Middle frontal gyrus (tissue), 1 donor: ENCODE measurements at regions not wholly inside any gene's neighbourhood (a gene's known extent, or its start where the extent isn't known, plus 50 kb on each side); places are given as distances from the start of the nearest gene placed in this dataset.
"Not testable (repeated sequence)": the region's sequence is repeated elsewhere in the genome, so short reads cannot be mapped to it uniquely, and the experiment has no call there.

Experiments used
- DNase-seq: peaks from one replicate; pipeline ENCODE4 v3.0.0-alpha.2; 2015; ENCODE audit warnings: low spot score; ENCODE audit errors: extremely low spot score

DNA sequence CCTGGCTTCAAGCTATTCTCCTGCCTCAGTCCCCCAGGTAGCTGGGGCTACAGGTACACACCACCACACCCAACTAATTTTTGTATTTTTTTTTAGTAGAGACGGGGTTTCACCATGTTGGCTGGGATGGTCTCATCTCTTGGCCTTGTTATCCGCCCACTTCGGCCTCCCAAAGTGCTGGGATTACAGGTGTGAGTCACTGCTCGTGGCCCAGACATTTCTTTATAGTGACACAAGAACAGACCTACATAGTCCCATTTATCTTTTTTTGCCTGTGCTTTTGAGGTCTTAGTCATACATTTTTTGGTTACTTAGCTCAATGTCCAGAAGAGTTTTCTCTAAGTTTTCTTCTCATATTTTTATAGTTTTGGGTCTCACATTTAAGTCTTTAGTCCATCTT, 247.4 kb downstream of the SYT10 start:
- no peak for DNase-seq

GRCh38 chr12:33187409-33187808, 252.2 kb downstream of the SYT10 start:
- DNase-seq: no peak

DNA sequence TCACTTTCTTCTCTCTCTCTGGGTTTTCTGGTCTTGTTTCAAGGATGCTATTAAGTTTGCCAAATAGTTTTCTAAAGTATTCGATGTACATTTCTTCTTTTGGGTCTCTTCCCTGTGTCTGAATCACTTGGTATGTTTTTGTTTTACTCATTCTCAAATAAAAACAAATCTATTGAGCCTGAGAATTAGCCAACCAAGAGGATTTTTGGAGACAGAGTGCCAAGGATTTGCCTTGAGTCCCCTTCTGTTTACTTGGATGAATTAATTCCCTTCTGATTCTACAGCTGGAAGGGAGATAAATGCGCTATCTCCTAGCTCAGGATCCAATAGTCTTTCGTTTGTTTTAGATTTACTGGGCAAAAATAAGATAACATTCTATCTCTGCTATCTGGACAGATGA, 255.5 kb downstream of the SYT10 start:
- no peak for DNase-seq

GRCh38 chr12:33182485-33182884, 257.1 kb downstream of the SYT10 start:
- no peak for DNase-seq

DNA sequence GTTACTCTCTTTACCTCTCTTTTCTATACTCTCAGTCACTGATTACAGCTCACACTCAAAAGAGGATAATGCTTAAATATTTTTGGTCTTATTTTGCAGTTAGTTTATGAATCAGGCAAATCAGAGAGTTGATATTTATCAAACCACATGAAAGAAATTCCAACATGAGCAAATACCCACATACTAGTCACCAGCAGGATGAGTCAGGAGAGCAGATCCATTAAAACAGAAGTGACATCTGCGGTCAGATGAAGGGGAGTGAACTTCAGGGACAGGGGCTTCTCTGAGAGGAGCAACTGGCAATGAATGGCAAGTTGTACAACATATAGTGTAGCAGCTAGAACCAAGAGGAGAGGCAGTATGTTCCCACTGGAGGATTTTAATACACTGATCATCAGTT, 258.7 kb downstream of the SYT10 start:
- no peak for DNase-seq

DNA sequence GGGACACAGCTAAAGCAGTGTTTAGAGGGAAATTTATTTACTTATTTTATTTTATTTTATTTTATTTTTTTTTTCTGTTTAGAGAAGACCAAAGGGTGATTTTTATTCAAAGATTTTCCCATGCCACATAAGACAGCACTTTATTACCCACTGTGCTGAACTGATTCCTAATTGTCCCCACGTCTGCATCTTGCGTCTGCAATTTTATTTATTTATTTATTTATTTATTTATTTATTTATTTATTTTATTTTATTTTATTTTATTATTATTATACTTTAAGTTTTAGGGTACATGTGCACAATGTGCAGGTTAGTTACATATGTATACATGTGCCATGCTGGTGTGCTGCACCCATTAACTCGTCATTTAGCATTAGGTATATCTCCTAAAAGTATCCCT, 269.7 kb upstream of the PKP2 start:
- DNase-seq: not testable (repeated sequence)

GRCh38 chr12:33156042-33156441, 259.5 kb upstream of the PKP2 start:
- no peak for DNase-seq

DNA sequence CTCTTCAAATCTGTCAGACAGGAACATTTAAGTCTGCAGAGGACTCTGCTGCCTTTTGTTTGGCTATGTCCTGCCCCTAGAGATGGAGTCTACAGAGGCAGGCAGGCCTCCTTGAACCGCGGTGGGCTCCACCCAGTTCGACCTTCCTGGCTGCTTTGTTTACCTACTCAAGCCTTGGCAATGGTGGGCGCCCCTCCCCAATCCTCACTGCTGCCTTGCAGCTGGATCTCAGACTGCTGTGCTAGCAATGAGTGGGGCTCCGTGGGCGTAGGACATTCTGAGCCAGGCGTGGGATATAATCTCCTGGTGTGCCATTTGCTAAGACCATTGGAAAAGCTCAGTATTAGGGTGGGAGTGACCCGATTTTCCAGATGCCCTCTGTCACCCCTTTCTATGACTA, 250.7 kb upstream of the PKP2 start:
- not testable (repeated sequence) for DNase-seq

- DNase-seq: no peak
Observed at GRCh38 chr12:33129500-33129899, 232.9 kb upstream of the PKP2 start.

DNA sequence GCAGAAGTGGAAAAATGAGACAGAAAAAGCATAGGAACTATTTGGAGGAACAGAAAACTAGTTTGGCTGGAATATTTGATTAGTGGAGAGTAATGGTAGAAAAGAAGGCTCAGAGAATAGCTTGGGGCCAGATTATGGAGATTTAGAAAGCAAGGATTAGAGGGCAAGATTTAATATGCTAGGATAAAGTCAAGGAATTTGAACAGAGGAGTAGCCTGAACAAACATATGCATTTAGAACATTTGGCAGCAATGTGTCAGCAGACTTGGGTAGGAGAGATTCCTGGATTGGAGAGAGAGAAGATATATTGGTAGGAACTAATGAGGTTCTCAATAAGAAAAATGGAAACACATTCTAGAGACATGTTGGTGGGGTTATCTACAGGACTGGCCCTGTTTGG, 229.2 kb upstream of the PKP2 start:
- DNase-seq: no peak

DNA sequence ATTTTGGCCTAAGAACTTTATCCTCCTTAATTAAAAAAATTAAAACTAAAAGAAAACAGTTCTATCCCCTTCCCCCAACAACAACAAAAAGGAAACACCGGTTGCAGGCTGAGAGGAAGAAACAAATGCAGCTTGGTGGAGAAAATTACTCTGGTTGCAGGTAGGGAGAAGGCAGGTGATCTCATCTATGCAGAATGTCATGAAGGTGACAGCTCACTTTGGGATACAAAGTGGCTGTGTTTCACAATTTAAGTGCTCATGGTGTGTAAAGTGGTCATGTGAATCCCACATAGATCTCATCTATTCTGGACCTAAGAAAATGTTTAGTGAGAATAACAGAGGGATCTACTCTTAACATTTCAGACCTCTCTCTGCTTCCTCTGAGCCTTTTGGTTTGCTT, 219.7 kb upstream of the PKP2 start:
- DNase-seq: no peak

DNA sequence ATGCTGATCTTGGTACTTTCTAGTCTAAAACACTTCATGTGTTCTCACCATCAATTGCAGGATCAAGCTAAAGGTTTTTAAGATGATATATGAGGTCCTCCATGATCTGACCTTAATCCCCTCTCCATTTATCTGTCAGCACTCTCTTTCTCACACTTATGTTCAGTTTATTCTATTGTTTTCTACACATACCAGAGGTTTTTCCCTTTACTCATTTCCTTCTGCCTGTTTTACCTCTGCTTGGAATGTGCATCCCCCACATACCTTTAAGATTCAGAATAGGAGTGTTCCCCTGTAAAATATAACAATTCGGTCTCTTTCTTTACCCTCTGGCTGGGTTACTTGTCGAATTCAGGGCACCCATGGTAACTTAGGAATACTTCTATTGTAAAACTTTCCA, 219.1 kb upstream of the PKP2 start:
- DNase-seq: no peak

DNA sequence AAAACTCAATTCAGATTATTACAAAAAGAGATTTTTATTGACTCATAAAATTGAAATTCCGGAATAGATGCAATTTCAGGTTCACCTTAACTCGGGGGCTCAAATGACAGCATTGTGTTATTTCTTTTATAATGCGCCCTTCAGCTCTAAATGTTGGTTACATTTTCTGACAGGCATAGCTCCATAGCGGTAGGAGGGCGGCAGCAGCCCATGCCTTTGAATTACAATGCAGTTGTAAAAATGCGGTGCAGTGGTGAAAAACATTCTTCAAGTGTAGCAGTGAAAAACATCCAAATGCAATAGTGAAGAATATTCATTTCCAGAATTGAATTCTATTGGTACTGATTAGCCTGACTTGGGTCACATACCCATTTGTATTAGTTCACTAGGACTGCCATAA, 215.3 kb upstream of the PKP2 start:
- DNase-seq: no peak

DNA sequence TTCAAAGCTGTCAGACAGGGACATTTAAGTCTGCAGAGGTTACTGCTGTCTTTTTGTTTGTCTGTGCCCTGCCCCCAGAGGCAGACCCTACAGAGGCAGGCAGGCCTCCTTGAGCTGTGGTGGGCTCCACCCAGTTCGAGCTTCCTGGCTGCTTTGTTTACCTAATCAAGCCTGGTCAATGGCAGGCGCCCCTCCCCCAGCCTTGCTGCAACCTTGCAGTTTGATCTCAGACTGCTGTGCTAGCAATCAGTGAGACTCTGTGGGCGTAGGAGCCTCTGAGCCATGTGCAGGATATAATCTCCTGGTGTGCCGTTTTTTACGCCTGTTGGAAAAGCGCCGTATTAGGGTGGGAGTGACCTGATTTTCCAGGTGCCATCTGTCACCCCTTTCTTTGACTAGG, 211.2 kb upstream of the PKP2 start:
- DNase-seq: not testable (repeated sequence)

- DNase-seq: no peak
Observed at GRCh38 chr12:33093534-33093933, 197.0 kb upstream of the PKP2 start.

- not testable (repeated sequence) for DNase-seq
Observed at GRCh38 chr12:33087876-33088275, 191.3 kb upstream of the PKP2 start.

GRCh38 chr12:33076401-33076800, 179.8 kb upstream of the PKP2 start:
- DNase-seq: not testable (repeated sequence)

DNA sequence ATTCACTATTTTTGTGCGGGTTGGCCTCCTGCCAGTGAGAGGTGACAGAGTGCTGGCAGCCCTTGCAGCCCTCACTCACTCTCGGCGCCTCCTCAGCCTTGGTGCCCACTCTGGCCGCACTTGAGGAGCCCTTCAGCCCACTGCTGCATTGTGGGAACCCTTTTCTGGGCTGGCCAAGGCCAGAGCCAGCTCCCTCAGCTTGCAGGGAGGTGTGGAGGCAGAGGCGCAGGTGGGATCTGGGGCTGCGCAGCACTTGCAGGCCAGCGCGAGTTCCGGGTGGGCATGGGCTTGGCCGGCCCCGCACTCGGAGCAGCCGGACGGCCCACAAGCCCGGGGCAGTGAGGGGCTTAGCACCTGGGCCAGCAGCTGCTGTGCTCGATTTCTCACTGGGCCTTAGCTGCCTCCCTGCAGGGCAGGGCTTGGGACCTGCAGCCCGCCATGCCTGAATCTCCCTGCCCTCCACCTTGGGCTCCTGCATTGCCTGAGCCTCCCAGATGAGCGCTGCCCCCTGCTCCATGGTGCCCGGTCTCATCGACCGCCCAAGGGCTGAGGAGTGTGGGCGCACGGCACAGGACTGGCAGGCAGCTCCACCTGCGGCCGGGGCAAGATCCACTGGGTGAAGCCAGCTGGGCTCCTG, 178.7 kb upstream of the PKP2 start:
- not testable (repeated sequence) for DNase-seq

DNA sequence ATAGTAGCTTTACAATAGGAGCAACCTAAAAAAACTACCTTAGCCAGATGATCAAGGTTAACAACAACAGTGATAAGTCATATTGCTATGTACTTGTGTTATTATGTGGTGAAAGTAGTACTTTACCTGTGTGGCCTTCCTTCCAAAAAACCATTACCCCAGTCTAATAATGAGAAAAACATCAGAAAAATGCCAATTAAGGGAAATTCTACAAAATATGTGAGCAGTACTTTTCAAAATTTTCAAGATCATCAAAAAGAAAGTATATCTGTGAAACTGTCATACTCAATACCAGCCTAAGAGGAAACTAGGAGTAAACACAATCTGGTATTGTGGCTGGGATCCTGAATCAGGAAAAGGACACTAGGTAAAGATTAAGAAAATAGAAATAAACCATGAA, 165.3 kb upstream of the PKP2 start:
- DNase-seq: no peak

GRCh38 chr12:33054371-33054770, 157.8 kb upstream of the PKP2 start:
- DNase-seq: no peak

- DNase-seq: no peak
Observed at GRCh38 chr12:33052141-33053051, 155.8 kb upstream of the PKP2 start.

- no peak for DNase-seq
Observed at GRCh38 chr12:33047666-33048065, 151.1 kb upstream of the PKP2 start.

- DNase-seq: no peak
Observed at GRCh38 chr12:33044447-33044846, 147.9 kb upstream of the PKP2 start.
